Breast epithelium (tissue), 4 donors: ENCODE measurements at regions not wholly inside any gene's neighbourhood (a gene's known extent, or its start where the extent isn't known, plus 50 kb on each side); places are given as distances from the start of the nearest gene placed in this dataset.

ENCODE experiments used
- DNase-seq, 2 donors: peaks; one replicate each; pipeline ENCODE4 v3.0.0-alpha.2; 2019; ENCODE audit warnings: low spot score in 2 of 2
- H3K27ac ChIP-seq, 2 donors: fragments of 200-600 bp; sonication (generic) in 1 of 2; one replicate each; pipeline ENCODE4 v1.5.1; 2016 to 2019; ENCODE audit warnings: mild to moderate bottlenecking in 1 of 2
- H3K27me3 ChIP-seq, 2 donors: fragments of 200-600 bp; sonication (generic) in 1 of 2; one replicate each; pipeline versions ENCODE4 v1.5.1 to v1.6.0; 2017 to 2019; ENCODE audit warnings: control low read depth in 1 of 2, mild to moderate bottlenecking in 1 of 2
- H3K36me3 ChIP-seq: fragments of 200-600 bp; one replicate; pipeline ENCODE4 v1.5.1; 2019
- H3K4me1 ChIP-seq, 2 donors: fragments of 200-600 bp; sonication (generic); one replicate each; pipeline ENCODE4 v1.5.1; 2016 to 2019; ENCODE audit warnings: control low read depth in 1 of 2
- H3K4me3 ChIP-seq, 3 donors: fragments of 200-600 bp; sonication (generic); 1 replicate in 2 of 3; 2 replicates in 1 of 3; pipeline ENCODE4 v1.5.1; 2016 to 2019; ENCODE audit warnings: mild to moderate bottlenecking in 3 of 3, moderate library complexity in 2 of 3
- H3K9me3 ChIP-seq, 2 donors: fragments of 200-600 bp; sonication (generic) in 1 of 2; one replicate each; pipeline ENCODE4 v1.5.1; 2016 to 2019; ENCODE audit warnings: control low read depth in 1 of 2
- CTCF ChIP-seq, 3 donors: fragments of 450-650 bp; IDR thresholded peaks; one replicate each; pipeline ENCODE4 v1.5.1; 2016 to 2017; ENCODE audit warnings: antibody characterized with exemption in 3 of 3, mild to moderate bottlenecking in 3 of 3, moderate library complexity in 3 of 3
- POLR2A ChIP-seq: fragments of 450-650 bp; IDR thresholded peaks from one replicate; pipeline ENCODE4 v1.6.1; 2016; ENCODE audit warnings: antibody characterized with exemption, mild to moderate bottlenecking, moderate library complexity
- POLR2AphosphoS5 ChIP-seq, 3 donors: sonication (generic); formaldehyde crosslinking; IDR thresholded peaks; one replicate each; pipeline ENCODE4 v1.6.1; 2017; ENCODE audit warnings: antibody characterized with exemption in 3 of 3
- intact Hi-C: fragments of 100-400 bp; cut with DNase I; formaldehyde crosslinking; loops from one replicate; pipeline ENCODE4 v1.15.1; 2023; ENCODE audit warnings: low total_unique reads

GRCh38 chr1:71269179-71269578 lies 188.3 kb upstream of the ZRANB2 start:
- no peak for DNase-seq
- intact Hi-C loops, result no loop called here
- Histone ChIP-seq H3K27ac (no peak overlapping the region), H3K36me3 (no peaks in the 10 kb centered on the region), H3K9me3 (no peaks in the 10 kb centered on the region), H3K4me3 (no peak overlapping the region), H3K27me3 (no peaks in the 10 kb centered on the region), H3K4me1 (no peaks in the 10 kb centered on the region)
- TF ChIP-seq CTCF (IDR thresholded peaks at IDR 0.05) (no peak), POLR2A (no peak), POLR2AphosphoS5 (IDR thresholded peaks at IDR 0.05) (no peak)

- H3K36me3 ChIP-seq, result no peaks in the 10 kb centered on the region
- no peak for DNase-seq
- intact Hi-C loops, result no loop called here
- no peaks in the 10 kb centered on the region for H3K27me3 ChIP-seq
- no peak for TF ChIP-seq POLR2AphosphoS5 (IDR thresholded peaks at IDR 0.05)
- no peak for TF ChIP-seq POLR2A
- TF ChIP-seq CTCF (IDR thresholded peaks at IDR 0.05), result no peak
- H3K4me3 ChIP-seq, result no peak overlapping the region
- no peaks in the 10 kb centered on the region for H3K9me3 ChIP-seq
- no peak overlapping the region for H3K27ac ChIP-seq
- H3K4me1 ChIP-seq, result no peaks in the 10 kb centered on the region
Measured at GRCh38 chr1:71267220-71267619, 186.4 kb upstream of the ZRANB2 start.

DNA sequence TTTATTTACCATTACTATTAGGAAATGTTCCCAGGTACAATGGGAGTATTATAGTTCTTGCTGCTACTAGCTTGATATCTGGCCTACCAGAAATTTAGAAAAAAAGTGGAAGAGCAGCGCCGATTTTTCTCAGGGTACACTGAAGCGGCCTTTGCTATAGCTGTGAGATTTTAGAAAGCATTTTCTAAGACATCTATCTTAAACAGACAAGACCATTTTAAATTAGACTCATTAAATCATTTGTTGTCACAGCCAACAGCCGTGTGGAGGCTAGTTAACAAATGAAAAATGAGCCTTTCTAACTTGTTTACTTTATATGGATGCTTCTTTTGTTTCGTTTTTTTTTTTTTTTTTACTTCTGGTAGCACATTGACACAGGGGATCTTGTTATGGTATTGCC lies 183.2 kb upstream of the ZRANB2 start:
- no peaks in the 10 kb centered on the region for H3K27me3 ChIP-seq
- no peak for DNase-seq
- H3K4me3 ChIP-seq, result no peak overlapping the region
- no peaks in the 10 kb centered on the region for H3K4me1 ChIP-seq
- no peak for TF ChIP-seq POLR2AphosphoS5 (IDR thresholded peaks at IDR 0.05)
- no peak for TF ChIP-seq CTCF (IDR thresholded peaks at IDR 0.05)
- TF ChIP-seq POLR2A, result no peak
- no peak overlapping the region for H3K27ac ChIP-seq
- no peaks in the 10 kb centered on the region for H3K9me3 ChIP-seq
- intact Hi-C loops, result no loop called here
- no peaks in the 10 kb centered on the region for H3K36me3 ChIP-seq

DNA sequence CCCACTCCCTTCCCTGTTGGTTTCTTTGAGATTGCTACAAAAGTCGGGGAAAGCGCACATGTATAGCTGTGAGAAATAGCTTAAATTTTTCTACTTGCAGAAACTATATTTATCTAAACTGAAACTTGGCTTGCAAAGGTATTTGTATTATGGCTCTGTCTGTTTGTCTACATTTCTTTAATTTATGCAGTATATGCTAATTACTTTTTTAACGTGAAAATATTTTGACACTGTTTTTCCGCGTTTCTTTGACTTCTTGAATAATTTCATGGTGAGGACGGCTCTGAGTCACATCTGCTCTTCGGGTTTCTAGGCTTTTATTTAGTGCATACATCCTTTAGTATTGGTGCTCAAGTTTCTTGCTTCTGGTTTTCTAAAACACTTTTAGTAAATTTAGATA lies 182.1 kb upstream of the ZRANB2 start:
- intact Hi-C loops, result no loop called here

DNA sequence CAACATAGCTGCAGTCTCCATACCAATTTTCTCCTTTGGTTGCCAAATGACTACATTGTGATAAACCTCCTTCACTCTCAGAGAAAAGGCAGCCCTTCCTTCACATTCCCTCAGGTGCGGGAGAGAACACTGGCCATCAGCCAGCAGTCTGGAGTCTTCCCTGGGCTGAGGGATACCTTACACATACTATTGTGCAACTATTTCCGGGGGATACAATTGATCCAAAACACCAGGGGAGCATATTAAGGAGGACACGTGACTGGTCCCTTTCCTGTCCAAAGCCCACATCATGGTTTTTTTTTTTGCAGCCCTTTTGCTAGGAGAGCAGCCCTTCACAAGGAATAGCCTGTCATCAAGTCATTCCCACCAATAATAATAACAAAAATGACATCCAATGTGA lies 172.1 kb upstream of the ZRANB2 start:
- no peaks in the 10 kb centered on the region for H3K36me3 ChIP-seq
- H3K4me1 ChIP-seq, result no peaks in the 10 kb centered on the region
- H3K27ac ChIP-seq, result no peak overlapping the region
- TF ChIP-seq POLR2AphosphoS5 (IDR thresholded peaks at IDR 0.05) (no peak), POLR2A (no peak), CTCF (IDR thresholded peaks at IDR 0.05) (no peak)
- H3K4me3 ChIP-seq, result no peak overlapping the region
- DNase-seq, result no peak
- no peaks in the 10 kb centered on the region for H3K27me3 ChIP-seq
- intact Hi-C loops, result no loop called here
- no peaks in the 10 kb centered on the region for H3K9me3 ChIP-seq

More for the DNA sequence above, 182.1 kb upstream of the ZRANB2 start:
- no peak overlapping the region for H3K4me3 ChIP-seq
- no peak overlapping the region for H3K27ac ChIP-seq
- H3K9me3 ChIP-seq, result no peaks in the 10 kb centered on the region
- TF ChIP-seq CTCF (IDR thresholded peaks at IDR 0.05) (no peak), POLR2AphosphoS5 (IDR thresholded peaks at IDR 0.05) (no peak), POLR2A (no peak)
- DNase-seq, result no peak
- no peaks in the 10 kb centered on the region for H3K27me3 ChIP-seq
- H3K4me1 ChIP-seq, result no peaks in the 10 kb centered on the region
- no peaks in the 10 kb centered on the region for H3K36me3 ChIP-seq
